ENCODE measurements at regions not wholly inside any gene's neighbourhood (a gene's known extent, or its start where the extent isn't known, plus 50 kb on each side); places are given as distances from the start of the nearest gene placed in this dataset.

DNA sequence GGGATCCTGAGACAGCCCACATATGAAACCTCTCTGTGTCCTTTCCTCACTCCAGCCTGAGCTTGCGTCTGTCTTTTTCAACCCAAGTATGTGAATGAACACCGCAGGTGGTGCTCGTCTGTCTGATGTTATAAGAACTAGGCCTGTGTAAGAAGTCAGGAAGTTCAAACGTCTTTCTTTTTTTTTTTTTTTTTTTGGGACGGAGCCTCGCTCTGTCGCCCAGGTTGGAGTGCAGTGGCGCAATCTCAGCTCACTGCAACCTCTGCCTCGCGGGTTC lies 92.3 kb downstream of the ANKRD10 start:
- TF ChIP-seq, protein P1, sequence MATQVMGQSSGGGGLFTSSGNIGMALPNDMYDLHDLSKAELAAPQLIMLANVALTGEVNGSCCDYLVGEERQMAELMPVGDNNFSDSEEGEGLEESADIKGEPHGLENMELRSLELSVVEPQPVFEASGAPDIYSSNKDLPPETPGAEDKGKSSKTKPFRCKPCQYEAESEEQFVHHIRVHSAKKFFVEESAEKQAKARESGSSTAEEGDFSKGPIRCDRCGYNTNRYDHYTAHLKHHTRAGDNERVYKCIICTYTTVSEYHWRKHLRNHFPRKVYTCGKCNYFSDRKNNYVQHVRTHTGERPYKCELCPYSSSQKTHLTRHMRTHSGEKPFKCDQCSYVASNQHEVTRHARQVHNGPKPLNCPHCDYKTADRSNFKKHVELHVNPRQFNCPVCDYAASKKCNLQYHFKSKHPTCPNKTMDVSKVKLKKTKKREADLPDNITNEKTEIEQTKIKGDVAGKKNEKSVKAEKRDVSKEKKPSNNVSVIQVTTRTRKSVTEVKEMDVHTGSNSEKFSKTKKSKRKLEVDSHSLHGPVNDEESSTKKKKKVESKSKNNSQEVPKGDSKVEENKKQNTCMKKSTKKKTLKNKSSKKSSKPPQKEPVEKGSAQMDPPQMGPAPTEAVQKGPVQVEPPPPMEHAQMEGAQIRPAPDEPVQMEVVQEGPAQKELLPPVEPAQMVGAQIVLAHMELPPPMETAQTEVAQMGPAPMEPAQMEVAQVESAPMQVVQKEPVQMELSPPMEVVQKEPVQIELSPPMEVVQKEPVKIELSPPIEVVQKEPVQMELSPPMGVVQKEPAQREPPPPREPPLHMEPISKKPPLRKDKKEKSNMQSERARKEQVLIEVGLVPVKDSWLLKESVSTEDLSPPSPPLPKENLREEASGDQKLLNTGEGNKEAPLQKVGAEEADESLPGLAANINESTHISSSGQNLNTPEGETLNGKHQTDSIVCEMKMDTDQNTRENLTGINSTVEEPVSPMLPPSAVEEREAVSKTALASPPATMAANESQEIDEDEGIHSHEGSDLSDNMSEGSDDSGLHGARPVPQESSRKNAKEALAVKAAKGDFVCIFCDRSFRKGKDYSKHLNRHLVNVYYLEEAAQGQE (IDR thresholded peaks at IDR 0.05; ENCODE audit: borderline replicate concordance): no peak
- TF ChIP-seq EP300 (conservative IDR thresholded peaks at IDR 0.05; ENCODE audit: poor library complexity, severe bottlenecking): no peak
- TF ChIP-seq EZH2 (IDR thresholded peaks at IDR 0.05; ENCODE audit: borderline replicate concordance, insufficient read depth, low read length, poor library complexity, severe bottlenecking): no peak
- TF ChIP-seq MXI1 (conservative IDR thresholded peaks at IDR 0.05; ENCODE audit: poor library complexity, severe bottlenecking): no peak
- H3K27me3 ChIP-seq (ENCODE audit: insufficient read depth, low read depth, low read length): no peaks in the 10 kb centered on the region

DNA sequence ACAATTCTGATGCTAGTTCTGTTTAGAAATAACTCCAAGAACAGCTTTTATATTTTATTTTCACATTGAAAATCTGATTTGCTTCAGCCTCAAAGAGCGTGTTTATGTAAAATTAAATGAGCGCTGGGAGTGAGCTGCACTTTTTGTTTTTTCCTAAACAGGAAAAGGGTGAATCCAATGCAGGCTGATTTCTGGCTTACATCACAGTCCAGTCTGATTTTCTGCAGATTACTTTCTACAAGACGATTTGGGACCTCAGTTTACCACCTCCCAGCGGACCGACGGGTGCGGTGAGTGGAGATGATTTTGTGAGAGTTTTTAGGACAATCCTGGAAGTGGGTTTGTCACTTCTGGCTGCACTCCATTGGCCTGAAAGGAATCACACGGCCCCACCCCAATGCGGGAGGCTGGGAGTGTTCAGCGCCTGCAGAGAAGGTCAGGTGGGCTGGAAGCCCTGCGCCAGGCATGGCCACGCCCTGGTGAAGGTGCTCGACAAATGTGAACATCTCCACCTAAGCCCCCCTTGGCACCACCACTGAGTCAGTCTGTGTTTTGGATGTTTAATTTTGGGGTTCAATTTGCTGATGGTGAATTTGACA lies 90.1 kb downstream of the ANKRD10 start:
- H3K27ac ChIP-seq (ENCODE audit: low read length): no peak overlapping the region
- H3K9ac ChIP-seq (ENCODE audit: low read length): no peak overlapping the region
- H2AFZ ChIP-seq (ENCODE audit: low read depth, low read length): no peak overlapping the region
- no peaks in the 10 kb centered on the region for H3K79me2 ChIP-seq (replicated peaks; ENCODE audit: insufficient read depth, low read length)
- H3K4me2 ChIP-seq (ENCODE audit: low read length): no peak overlapping the region
- H3F3A ChIP-seq (ENCODE audit: insufficient read depth, low read length, poor library complexity, severe bottlenecking): no peaks in the 10 kb centered on the region
- no peak for TF ChIP-seq POLR2AphosphoS5 (IDR thresholded peaks at IDR 0.05)
- no peak for TF ChIP-seq TAF1 (IDR thresholded peaks at IDR 0.05; ENCODE audit: low read depth)
- no peak for TF ChIP-seq RAD21 (conservative IDR thresholded peaks at IDR 0.05)
- TF ChIP-seq MXI1 (conservative IDR thresholded peaks at IDR 0.05; ENCODE audit: poor library complexity, severe bottlenecking): no peak
- TF ChIP-seq EP300 (conservative IDR thresholded peaks at IDR 0.05; ENCODE audit: poor library complexity, severe bottlenecking): no peak
- TF ChIP-seq EZH2 (IDR thresholded peaks at IDR 0.05; ENCODE audit: borderline replicate concordance, insufficient read depth, low read length, poor library complexity, severe bottlenecking): no peak
- TF ChIP-seq, protein P1 (IDR thresholded peaks at IDR 0.05; ENCODE audit: borderline replicate concordance): no peak
- TF ChIP-seq SMC3 (conservative IDR thresholded peaks at IDR 0.05; ENCODE audit: poor library complexity): no peak
- H3K9me3 ChIP-seq (ENCODE audit: low read length): no peaks in the 10 kb centered on the region
- H4K20me1 ChIP-seq (ENCODE audit: insufficient read depth): no peaks in the 10 kb centered on the region
- H3K27me3 ChIP-seq (ENCODE audit: insufficient read depth, low read depth, low read length): no peaks in the 10 kb centered on the region
- H3K4me3 ChIP-seq (ENCODE audit: low read length): no peak overlapping the region
- no peaks in the 10 kb centered on the region for H3K9me2 ChIP-seq (ENCODE audit: insufficient read depth, low read length)
- no peaks in the 10 kb centered on the region for H3K36me3 ChIP-seq (ENCODE audit: insufficient read depth, low read length)

More for the DNA sequence above, 92.3 kb downstream of the ANKRD10 start:
- no peaks in the 10 kb centered on the region for H4K20me1 ChIP-seq (ENCODE audit: insufficient read depth)
- no peak overlapping the region for H3K27ac ChIP-seq (ENCODE audit: low read length)
- no peak overlapping the region for H3K4me3 ChIP-seq (ENCODE audit: low read length)
- H3K9ac ChIP-seq (ENCODE audit: low read length): no peak overlapping the region
- no peak overlapping the region for H3K4me2 ChIP-seq (ENCODE audit: low read length)
- H3F3A ChIP-seq (ENCODE audit: insufficient read depth, low read length, poor library complexity, severe bottlenecking): no peaks in the 10 kb centered on the region
- H2AFZ ChIP-seq (ENCODE audit: low read depth, low read length): no peak overlapping the region
- H3K9me2 ChIP-seq (ENCODE audit: insufficient read depth, low read length): no peaks in the 10 kb centered on the region
- no peaks in the 10 kb centered on the region for H3K36me3 ChIP-seq (ENCODE audit: insufficient read depth, low read length)
- no peaks in the 10 kb centered on the region for H3K79me2 ChIP-seq (replicated peaks; ENCODE audit: insufficient read depth, low read length)
- H3K9me3 ChIP-seq (ENCODE audit: low read length): no peaks in the 10 kb centered on the region

Data from neural cell (in vitro differentiated cells).